Vagina (tissue), 2 donors: ENCODE measurements at regions not wholly inside any gene's neighbourhood (a gene's known extent, or its start where the extent isn't known, plus 50 kb on each side); places are given as distances from the start of the nearest gene placed in this dataset.

ENCODE experiments used
- POLR2A ChIP-seq, 2 donors: fragments of 450-650 bp; IDR thresholded peaks; one replicate each; pipeline ENCODE4 v1.6.1; 2017; ENCODE audit warnings: antibody characterized with exemption in 2 of 2, mild to moderate bottlenecking in 2 of 2, moderate library complexity in 2 of 2
- POLR2AphosphoS5 ChIP-seq, 2 donors: sonication (generic); formaldehyde crosslinking; IDR thresholded peaks; one replicate each; pipeline ENCODE4 v1.9.0; 2017; ENCODE audit warnings: antibody characterized with exemption in 2 of 2, mild to moderate bottlenecking in 2 of 2, low read depth in 1 of 2; ENCODE audit not compliant: insufficient read depth in 1 of 2
- TF ChIP-seq, protein P1 (sequence below), 3 experiments: fragments of 450-650 bp in 2 of 3; fragments of 200-600 bp in 1 of 3; sonication (generic) in 1 of 3; IDR thresholded peaks; one replicate each; pipeline ENCODE4 v1.5.1; 2017 to 2019; ENCODE audit warnings: antibody characterized with exemption in 3 of 3, mild to moderate bottlenecking in 2 of 3, moderate library complexity in 2 of 3

DNA sequence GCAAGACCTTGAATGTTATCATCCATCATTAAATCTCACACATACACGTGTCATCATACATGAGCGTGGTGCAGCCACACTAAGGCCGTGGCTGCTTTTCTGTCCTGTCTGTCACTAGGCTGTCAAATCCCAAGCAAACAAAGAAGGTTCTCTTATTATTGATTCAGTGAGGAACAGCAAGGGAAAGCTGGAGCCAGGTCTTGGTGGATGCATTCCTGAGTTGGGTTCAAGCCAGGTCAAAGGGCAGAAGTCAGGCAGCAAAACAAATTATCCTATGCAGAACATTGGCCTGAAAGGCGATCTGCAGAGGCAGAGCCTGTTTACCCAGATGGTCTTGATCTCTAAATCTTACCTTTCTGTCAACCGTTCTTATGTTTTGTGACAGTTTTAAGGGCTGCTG lies 252.3 kb downstream of the NEDD1 start:
- TF ChIP-seq POLR2AphosphoS5 (IDR thresholded peaks at IDR 0.05; ENCODE audit: insufficient read depth in 1 of 2, low read depth in 1 of 2) = no peak
- TF ChIP-seq, protein P1, sequence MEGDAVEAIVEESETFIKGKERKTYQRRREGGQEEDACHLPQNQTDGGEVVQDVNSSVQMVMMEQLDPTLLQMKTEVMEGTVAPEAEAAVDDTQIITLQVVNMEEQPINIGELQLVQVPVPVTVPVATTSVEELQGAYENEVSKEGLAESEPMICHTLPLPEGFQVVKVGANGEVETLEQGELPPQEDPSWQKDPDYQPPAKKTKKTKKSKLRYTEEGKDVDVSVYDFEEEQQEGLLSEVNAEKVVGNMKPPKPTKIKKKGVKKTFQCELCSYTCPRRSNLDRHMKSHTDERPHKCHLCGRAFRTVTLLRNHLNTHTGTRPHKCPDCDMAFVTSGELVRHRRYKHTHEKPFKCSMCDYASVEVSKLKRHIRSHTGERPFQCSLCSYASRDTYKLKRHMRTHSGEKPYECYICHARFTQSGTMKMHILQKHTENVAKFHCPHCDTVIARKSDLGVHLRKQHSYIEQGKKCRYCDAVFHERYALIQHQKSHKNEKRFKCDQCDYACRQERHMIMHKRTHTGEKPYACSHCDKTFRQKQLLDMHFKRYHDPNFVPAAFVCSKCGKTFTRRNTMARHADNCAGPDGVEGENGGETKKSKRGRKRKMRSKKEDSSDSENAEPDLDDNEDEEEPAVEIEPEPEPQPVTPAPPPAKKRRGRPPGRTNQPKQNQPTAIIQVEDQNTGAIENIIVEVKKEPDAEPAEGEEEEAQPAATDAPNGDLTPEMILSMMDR (IDR thresholded peaks at IDR 0.05) = no peak
- no peak for TF ChIP-seq POLR2A (IDR thresholded peaks at IDR 0.05)
